B cell (primary cell): ENCODE measurements at regions not wholly inside any gene's neighbourhood (a gene's known extent, or its start where the extent isn't known, plus 50 kb on each side); places are given as distances from the start of the nearest gene placed in this dataset.

Experiments used
- ATAC-seq: fragments of 200-7000 bp; cut with Tn5 transposase; one replicate; pipeline ENCODE4 v1.10.0; 2021; ENCODE audit warnings: low read depth, mild to moderate bottlenecking, moderate number of reproducible peaks, moderate library complexity
- CTCF ChIA-PET: fragments of 350-600 bp; sonication (Branson Sonifier 250); formaldehyde crosslinking; loops from one replicate; lab custom pipeline; 2021; ENCODE audit warnings: antibody characterized with exemption, inconsistent platforms; lab: Charles Lee
- POLR2A ChIA-PET: fragments of 350-600 bp; sonication (Branson Sonifier 250); formaldehyde crosslinking; loops from one replicate; lab custom pipeline; 2021; ENCODE audit warnings: antibody characterized with exemption; lab: Charles Lee
- DNase-seq: peaks from one replicate; pipeline ENCODE4 v3.0.0; 2013
- H2AFZ ChIP-seq: 2 replicates; pipeline ENCODE4 v1.6.1; 2012; ENCODE audit warnings: mild to moderate bottlenecking, low read depth, low read length; ENCODE audit not compliant: insufficient read depth, poor library complexity, severe bottlenecking
- H3K27ac ChIP-seq, 2 donors: 1 replicate in 1 of 2; 2 replicates in 1 of 2; pipeline ENCODE4 v1.5.1; 2012 to 2013; ENCODE audit warnings: low read length in 2 of 2, mild to moderate bottlenecking in 2 of 2, moderate library complexity in 1 of 2
- H3K27me3 ChIP-seq, 4 experiments: fragments of 200-600 bp in 1 of 4; sonication (generic) in 1 of 4; replicated peaks in 1 of 4; 1 replicate in 2 of 4; 2 replicates in 2 of 4; pipeline versions ENCODE4 v1.6.1 to v1.7.0; 2013 to 2016; ENCODE audit warnings: low read length in 3 of 4, mild to moderate bottlenecking in 2 of 4, mixed read lengths in 1 of 4, moderate library complexity in 1 of 4; ENCODE audit not compliant: insufficient read depth in 4 of 4, control insufficient read depth in 3 of 4; ENCODE audit errors: control extremely low read depth in 1 of 4
- H3K36me3 ChIP-seq, 2 experiments: replicated peaks in 1 of 2; 1 replicate in 1 of 2; 2 replicates in 1 of 2; pipeline versions ENCODE4 v1.6.1 to v1.7.1; 2013; ENCODE audit warnings: low read length in 1 of 2; ENCODE audit not compliant: insufficient read depth in 2 of 2, control insufficient read depth in 1 of 2; ENCODE audit errors: control extremely low read depth in 1 of 2, extremely low read depth in 1 of 2
- H3K4me1 ChIP-seq, 2 donors: fragments of 200-600 bp in 1 of 2; sonication (generic) in 1 of 2; 1 replicate in 1 of 2; 2 replicates in 1 of 2; pipeline versions ENCODE4 v1.5.1 to v1.6.1; 2013 to 2017; ENCODE audit warnings: low read length in 2 of 2; ENCODE audit not compliant: control insufficient read depth in 2 of 2, insufficient read depth in 2 of 2
- H3K4me2 ChIP-seq: replicated peaks from 2 replicates; pipeline ENCODE3; 2012; ENCODE audit warnings: mild to moderate bottlenecking, low read depth, low read length; ENCODE audit not compliant: poor library complexity, severe bottlenecking
- H3K4me3 ChIP-seq, 5 experiments: fragments of 200-600 bp in 1 of 5; sonication (generic) in 1 of 5; 1 replicate in 3 of 5; 2 replicates in 2 of 5; pipeline versions ENCODE4 v1.5.1 to v1.7.0; 2011 to 2016; ENCODE audit warnings: low read length in 4 of 5, mild to moderate bottlenecking in 4 of 5, low read depth in 2 of 5, control low read depth in 1 of 5, moderate library complexity in 1 of 5; ENCODE audit not compliant: insufficient read depth in 1 of 5; ENCODE audit errors: control extremely low read depth in 1 of 5, extremely low read depth in 1 of 5
- H3K79me2 ChIP-seq: fragments of 200-600 bp; sonication (generic); one replicate; pipeline ENCODE4 v1.6.0; 2016; ENCODE audit warnings: low read length; ENCODE audit not compliant: control insufficient read depth, insufficient read depth
- H3K9ac ChIP-seq: fragments of 200-600 bp; sonication (generic); 2 replicates; pipeline ENCODE4 v1.6.1; 2017; ENCODE audit warnings: mild to moderate bottlenecking, low read length, moderate library complexity
- H3K9me3 ChIP-seq, 3 donors: one replicate each; pipeline versions ENCODE4 v1.6.1 to v1.7.1; 2013; ENCODE audit warnings: low read length in 2 of 3; ENCODE audit not compliant: control insufficient read depth in 2 of 3, insufficient read depth in 1 of 3; ENCODE audit errors: control extremely low read depth in 1 of 3
- H4K20me1 ChIP-seq: 2 replicates; pipeline ENCODE4 v1.6.0; 2012; ENCODE audit warnings: mild to moderate bottlenecking, low read length; ENCODE audit not compliant: insufficient read depth, control insufficient read depth, poor library complexity, severe bottlenecking
- H3K27ac Mint-ChIP-seq: one replicate; pipeline ENCODE4 v1.8.0; 2021; ENCODE audit warnings: mixed read lengths
- H3K27me3 Mint-ChIP-seq: one replicate; pipeline ENCODE4 v1.8.0; 2021; ENCODE audit warnings: mixed read lengths
- H3K4me1 Mint-ChIP-seq: one replicate; pipeline ENCODE4 v1.8.0; 2021; ENCODE audit warnings: mixed read lengths
- H3K4me3 Mint-ChIP-seq: one replicate; pipeline ENCODE4 v1.8.0; 2021; ENCODE audit warnings: mixed read lengths
- H3K9me3 Mint-ChIP-seq: one replicate; pipeline ENCODE4 v1.8.0; 2022; ENCODE audit warnings: mixed read lengths; ENCODE audit not compliant: insufficient read depth
- CTCF ChIP-seq: fragments of 200-600 bp; IDR thresholded peaks from one replicate; pipeline ENCODE4 v1.8.0; 2022; ENCODE audit warnings: antibody characterized with exemption, mild to moderate bottlenecking
- EZH2 ChIP-seq: IDR thresholded peaks from 2 replicates; pipeline ENCODE4 v1.6.1; 2012; ENCODE audit warnings: borderline replicate concordance, low read depth, mild to moderate bottlenecking, moderate library complexity, low read length; ENCODE audit not compliant: insufficient read depth, poor library complexity, severe bottlenecking
- WGBS: methylation state at CpG from one replicate; pipeline ENCODE4 v1.1.5; 2013; ENCODE audit warnings: missing lambda C conversion rate; ENCODE audit not compliant: insufficient coverage; 5-methylcytosine and 5-hydroxymethylcytosine counted together
- intact Hi-C: fragments of 100-400 bp; cut with micrococcal nuclease; formaldehyde crosslinking; loops from one replicate; pipeline ENCODE4 v1.10.0; 2022

- Histone ChIP-seq H3K9me3 (no peaks in the 10 kb centered on the region), H3K4me2 (no peak overlapping the region), H3K4me3 (no peak overlapping the region), H3K36me3 (no peaks in the 10 kb centered on the region), H4K20me1 (no peaks in the 10 kb centered on the region), H3K27me3 (no peaks in the 10 kb centered on the region), H3K9ac (no peak overlapping the region), H3K79me2 (no peaks in the 10 kb centered on the region), H3K4me1 (no peaks in the 10 kb centered on the region), H3K27ac (no peak overlapping the region), H2AFZ (no peak overlapping the region)
- no peaks in the 10 kb centered on the region for H3K4me1 Mint-ChIP-seq
- no peaks in the 10 kb centered on the region for H3K27me3 Mint-ChIP-seq
- intact Hi-C loops, result no loop called here
- no peaks in the 10 kb centered on the region for H3K9me3 Mint-ChIP-seq
- H3K4me3 Mint-ChIP-seq, result no peak overlapping the region
- TF ChIP-seq CTCF (no peak), EZH2 (no peak)
- H3K27ac Mint-ChIP-seq, result no peak overlapping the region
- DNase-seq (no peak), ATAC-seq (no peak)
- no CpG with 5 or more reads among the region's 4 CpGs for WGBS
- ChIA-PET CTCF (no interaction called here), POLR2A (no interaction called here)
Measured at GRCh38 chr14:35975814-35976213, 149.7 kb downstream of the BRMS1L start.

GRCh38 chr14:35973770-35974169 lies 147.6 kb downstream of the BRMS1L start:
- no CpG with 5 or more reads among the region's 1 CpG for WGBS
- peaks cover 5% of the 10 kb centered on the region for H3K27me3 Mint-ChIP-seq
- H3K4me1 ChIP-seq, result no peaks in the 10 kb centered on the region
- H3K79me2 ChIP-seq, result no peaks in the 10 kb centered on the region
- DNase-seq, result no peak
- H4K20me1 ChIP-seq, result no peaks in the 10 kb centered on the region
- H3K9me3 Mint-ChIP-seq, result no peaks in the 10 kb centered on the region
- CTCF ChIA-PET, result no interaction called here
- POLR2A ChIA-PET, result no interaction called here
- no peaks in the 10 kb centered on the region for H3K27me3 ChIP-seq
- H3K4me2 ChIP-seq, result no peak overlapping the region
- no peak overlapping the region for H3K4me3 ChIP-seq
- intact Hi-C loops, result no loop called here
- ATAC-seq, result no peak
- TF ChIP-seq EZH2, result no peak
- no peak for TF ChIP-seq CTCF
- H3K4me1 Mint-ChIP-seq, result no peaks in the 10 kb centered on the region
- H3K4me3 Mint-ChIP-seq, result no peak overlapping the region
- H3K36me3 ChIP-seq, result no peaks in the 10 kb centered on the region
- no peak overlapping the region for H3K9ac ChIP-seq
- no peaks in the 10 kb centered on the region for H3K9me3 ChIP-seq
- H3K27ac Mint-ChIP-seq, result no peak overlapping the region
- no peak overlapping the region for H2AFZ ChIP-seq
- no peak overlapping the region for H3K27ac ChIP-seq
